ENCODE measurements at regions not wholly inside any gene's neighbourhood (a gene's known extent, or its start where the extent isn't known, plus 50 kb on each side); places are given as distances from the start of the nearest gene placed in this dataset.

- no peak overlapping the region for H3K4me3 Mint-ChIP-seq
- TF ChIP-seq, protein P1, sequence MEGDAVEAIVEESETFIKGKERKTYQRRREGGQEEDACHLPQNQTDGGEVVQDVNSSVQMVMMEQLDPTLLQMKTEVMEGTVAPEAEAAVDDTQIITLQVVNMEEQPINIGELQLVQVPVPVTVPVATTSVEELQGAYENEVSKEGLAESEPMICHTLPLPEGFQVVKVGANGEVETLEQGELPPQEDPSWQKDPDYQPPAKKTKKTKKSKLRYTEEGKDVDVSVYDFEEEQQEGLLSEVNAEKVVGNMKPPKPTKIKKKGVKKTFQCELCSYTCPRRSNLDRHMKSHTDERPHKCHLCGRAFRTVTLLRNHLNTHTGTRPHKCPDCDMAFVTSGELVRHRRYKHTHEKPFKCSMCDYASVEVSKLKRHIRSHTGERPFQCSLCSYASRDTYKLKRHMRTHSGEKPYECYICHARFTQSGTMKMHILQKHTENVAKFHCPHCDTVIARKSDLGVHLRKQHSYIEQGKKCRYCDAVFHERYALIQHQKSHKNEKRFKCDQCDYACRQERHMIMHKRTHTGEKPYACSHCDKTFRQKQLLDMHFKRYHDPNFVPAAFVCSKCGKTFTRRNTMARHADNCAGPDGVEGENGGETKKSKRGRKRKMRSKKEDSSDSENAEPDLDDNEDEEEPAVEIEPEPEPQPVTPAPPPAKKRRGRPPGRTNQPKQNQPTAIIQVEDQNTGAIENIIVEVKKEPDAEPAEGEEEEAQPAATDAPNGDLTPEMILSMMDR (IDR thresholded peaks at IDR 0.05; ENCODE audit: unreplicated experiment): no peak
- peaks cover 6% of the 10 kb centered on the region for H3K9me3 Mint-ChIP-seq
- no peak for DNase-seq (ENCODE audit: low spot score in 2 of 2, unreplicated experiment in 2 of 2)
- no peaks in the 10 kb centered on the region for H3K27me3 Mint-ChIP-seq (ENCODE audit: low read depth)
- no peak overlapping the region for H3K27ac Mint-ChIP-seq
- no peaks in the 10 kb centered on the region for H3K36me3 Mint-ChIP-seq
- peaks cover 7% of the 10 kb centered on the region for H3K4me1 Mint-ChIP-seq
These were observed 67.6 kb downstream of the PJA1 start for GRCh38 chrX:69097451-69098236.

DNA sequence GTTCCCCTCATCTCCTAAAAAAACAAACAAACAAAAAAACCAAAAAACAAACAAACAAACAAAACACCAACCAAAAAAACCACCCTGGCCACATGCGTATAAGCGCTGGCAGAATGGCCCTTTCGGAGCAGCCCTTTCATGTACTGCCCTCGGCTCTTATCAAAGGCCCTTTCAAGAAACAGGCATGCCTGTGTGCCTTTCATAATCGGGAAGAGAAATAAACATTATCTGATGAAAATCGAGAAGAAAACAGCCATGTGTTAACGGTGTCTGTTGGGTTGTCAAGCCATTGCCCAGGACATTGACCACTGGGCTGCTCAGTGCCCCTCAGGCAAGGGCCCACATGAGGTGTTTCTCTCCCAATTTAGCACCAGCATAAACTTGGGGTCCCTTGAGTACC, 68.3 kb downstream of the PJA1 start:
- DNase-seq (ENCODE audit: low spot score in 2 of 2, unreplicated experiment in 2 of 2): no peak
- Mint-ChIP-seq H3K4me3 (no peak overlapping the region), H3K36me3 (no peaks in the 10 kb centered on the region), H3K9me3 (peaks cover 5% of the 10 kb centered on the region), H3K4me1 (peaks cover under 1% of the 10 kb centered on the region), H3K27ac (no peak overlapping the region), H3K27me3 (ENCODE audit: low read depth) (no peaks in the 10 kb centered on the region)
- TF ChIP-seq, protein P1 (IDR thresholded peaks at IDR 0.05; ENCODE audit: unreplicated experiment): no peak

DNA sequence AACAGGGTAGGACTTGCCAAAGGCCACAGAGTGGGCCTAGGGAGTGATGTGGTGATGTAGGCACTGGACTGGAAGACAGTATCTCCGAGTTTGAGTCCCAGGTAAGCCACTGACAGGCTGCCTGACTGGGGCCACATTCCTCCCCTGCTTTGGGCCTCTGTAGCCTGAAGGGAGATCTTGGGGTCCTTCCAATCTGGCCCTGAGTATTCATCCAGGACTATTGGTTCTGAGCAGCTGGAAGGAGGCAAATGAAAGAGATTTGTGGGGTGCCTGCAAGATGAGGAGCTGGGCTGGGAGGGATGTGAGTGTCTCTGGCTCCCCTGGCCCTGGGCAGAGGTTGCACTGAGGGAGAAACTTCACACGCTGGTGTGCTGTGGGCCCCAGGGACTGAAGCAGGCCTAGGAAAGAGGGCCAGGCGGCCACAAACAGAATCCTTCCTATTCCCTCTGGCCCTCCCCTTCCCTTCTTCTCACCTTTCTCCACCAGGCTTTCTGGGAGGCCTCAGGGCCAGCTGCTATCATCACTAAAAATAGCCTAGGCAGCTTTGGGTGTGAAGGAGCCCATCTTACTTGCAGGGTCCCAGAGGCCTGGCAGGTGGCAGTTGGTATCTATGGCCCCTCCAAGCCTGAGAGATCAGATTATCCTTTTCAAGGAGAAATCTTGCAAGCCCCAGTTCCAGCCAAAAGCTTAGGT, 70.1 kb downstream of the PJA1 start:
- TF ChIP-seq, protein P1 (IDR thresholded peaks at IDR 0.05; ENCODE audit: unreplicated experiment): no peak
- Mint-ChIP-seq H3K4me3 (no peak overlapping the region), H3K9me3 (peaks cover 11% of the 10 kb centered on the region), H3K27ac (no peak overlapping the region), H3K4me1 (no peaks in the 10 kb centered on the region), H3K27me3 (ENCODE audit: low read depth) (no peaks in the 10 kb centered on the region), H3K36me3 (no peaks in the 10 kb centered on the region)
- no peak for DNase-seq (ENCODE audit: low spot score in 2 of 2, unreplicated experiment in 2 of 2)

DNA sequence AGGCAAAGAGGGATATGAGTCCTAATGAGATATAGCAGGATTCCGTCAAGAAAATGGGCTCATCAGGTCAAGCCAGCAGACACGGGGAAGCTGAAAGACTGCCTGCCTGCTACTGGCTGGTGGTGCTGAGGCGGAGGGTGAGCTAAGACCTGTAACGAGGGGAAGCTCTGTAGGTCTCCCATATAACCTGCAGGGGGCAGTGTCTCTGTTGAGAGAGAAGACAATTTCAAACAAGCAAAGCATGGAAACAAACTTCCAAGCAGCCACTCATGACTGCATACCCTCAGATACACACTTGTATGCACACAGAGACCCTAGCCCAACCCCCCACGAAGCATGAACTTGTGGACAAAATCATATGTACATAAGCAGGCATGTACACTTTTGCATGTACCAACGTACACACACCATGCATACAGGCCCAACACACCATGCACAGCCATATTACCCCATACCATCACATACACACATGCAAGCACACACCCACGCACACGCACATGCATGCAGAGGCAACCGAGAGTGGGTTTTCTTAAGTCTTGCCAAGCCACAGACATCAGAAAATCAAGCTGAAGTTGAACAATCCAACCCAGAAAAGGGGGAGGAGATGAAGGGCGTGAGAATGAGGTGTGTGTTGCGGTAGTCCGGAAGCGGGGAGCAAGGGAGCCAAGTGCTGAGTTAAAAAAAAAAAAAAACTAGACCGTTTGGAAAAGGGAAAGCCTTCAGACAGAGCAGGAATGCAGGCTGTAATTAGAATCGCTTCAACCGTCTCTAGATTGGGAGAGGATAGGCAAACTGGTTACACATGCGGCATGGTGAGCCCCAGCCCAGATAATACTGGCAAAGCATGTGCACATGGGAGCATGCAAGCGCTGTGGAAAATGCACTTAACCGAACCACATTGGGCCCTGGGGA, 71.0 kb downstream of the PJA1 start:
- Mint-ChIP-seq H3K27me3 (ENCODE audit: low read depth) (no peaks in the 10 kb centered on the region), H3K27ac (peak overlapping the region; percentile 13), H3K4me3 (no peak overlapping the region), H3K4me1 (no peaks in the 10 kb centered on the region), H3K9me3 (peaks cover 11% of the 10 kb centered on the region), H3K36me3 (no peaks in the 10 kb centered on the region)
- no peak for DNase-seq (ENCODE audit: low spot score in 2 of 2, unreplicated experiment in 2 of 2)
- TF ChIP-seq, protein P1 (IDR thresholded peaks at IDR 0.05; ENCODE audit: unreplicated experiment): peak; percentile 53

GRCh38 chrX:69090022-69090421, 75.2 kb downstream of the PJA1 start:
- no peaks in the 10 kb centered on the region for H3K36me3 Mint-ChIP-seq
- H3K27me3 Mint-ChIP-seq (ENCODE audit: low read depth): no peaks in the 10 kb centered on the region
- H3K4me1 Mint-ChIP-seq: peaks cover 11% of the 10 kb centered on the region
- TF ChIP-seq, protein P1 (IDR thresholded peaks at IDR 0.05; ENCODE audit: unreplicated experiment): no peak
- no peak for DNase-seq (ENCODE audit: low spot score in 2 of 2, unreplicated experiment in 2 of 2)
- peaks cover 6% of the 10 kb centered on the region for H3K9me3 Mint-ChIP-seq
- H3K27ac Mint-ChIP-seq: no peak overlapping the region
- no peak overlapping the region for H3K4me3 Mint-ChIP-seq

All from mesothelial cell of epicardium (in vitro differentiated cells).